ENCODE measurements at regions not wholly inside any gene's neighbourhood (a gene's known extent, or its start where the extent isn't known, plus 50 kb on each side); places are given as distances from the start of the nearest gene placed in this dataset.
"Not testable (repeated sequence)": the region's sequence is repeated elsewhere in the genome, so short reads cannot be mapped to it uniquely, and the experiment has no call there.

DNA sequence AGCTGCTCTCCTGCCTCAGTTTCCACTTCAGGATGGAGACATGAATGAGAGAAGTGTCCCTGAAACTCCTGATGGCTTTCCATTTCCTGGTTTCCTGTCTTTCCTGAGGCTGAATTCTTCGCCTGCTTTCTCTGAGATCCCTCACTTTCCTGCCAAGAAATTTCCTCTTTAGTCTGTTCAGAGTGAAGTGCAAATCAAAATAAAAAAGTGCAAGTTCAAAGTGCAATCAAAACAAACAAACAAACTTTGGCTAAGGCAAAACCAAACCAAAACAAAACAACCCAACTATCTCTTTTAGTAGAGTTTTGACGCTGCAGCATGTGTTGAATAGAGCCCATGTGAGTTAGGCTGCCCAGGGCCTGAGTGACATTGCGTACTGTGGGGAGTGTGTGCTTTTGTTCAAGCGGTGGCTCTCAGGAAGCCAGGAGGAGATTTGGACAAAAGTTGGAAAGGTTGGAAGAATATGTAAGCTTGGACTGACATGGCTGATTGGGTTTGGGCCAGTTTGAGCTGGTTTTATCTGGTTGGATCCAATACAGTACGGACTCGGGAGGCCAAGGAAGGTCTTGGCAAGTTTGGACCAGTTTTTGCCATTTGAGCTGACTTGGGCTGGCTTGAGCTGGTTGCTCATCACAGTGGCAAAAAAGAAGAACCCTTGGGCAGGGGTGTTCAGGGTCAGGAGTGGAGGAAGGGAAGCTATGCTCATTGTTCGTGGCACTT, 61.1 kb upstream of the TINAGL1 start:
- H3K9me3 ChIP-seq = peaks cover 0 to 6% (median 0%) of the 10 kb centered on the region in 12 donors
- no peak overlapping the region for H3K4me3 ChIP-seq
- H3K27ac ChIP-seq = no peak overlapping the region
- intact Hi-C loops (cut with DNase I) = no loop called here
- no peaks in the 10 kb centered on the region for H3K4me1 ChIP-seq
- TF ChIP-seq POLR2A (IDR thresholded peaks at IDR 0.05) = no peak
- TF ChIP-seq, protein P1, sequence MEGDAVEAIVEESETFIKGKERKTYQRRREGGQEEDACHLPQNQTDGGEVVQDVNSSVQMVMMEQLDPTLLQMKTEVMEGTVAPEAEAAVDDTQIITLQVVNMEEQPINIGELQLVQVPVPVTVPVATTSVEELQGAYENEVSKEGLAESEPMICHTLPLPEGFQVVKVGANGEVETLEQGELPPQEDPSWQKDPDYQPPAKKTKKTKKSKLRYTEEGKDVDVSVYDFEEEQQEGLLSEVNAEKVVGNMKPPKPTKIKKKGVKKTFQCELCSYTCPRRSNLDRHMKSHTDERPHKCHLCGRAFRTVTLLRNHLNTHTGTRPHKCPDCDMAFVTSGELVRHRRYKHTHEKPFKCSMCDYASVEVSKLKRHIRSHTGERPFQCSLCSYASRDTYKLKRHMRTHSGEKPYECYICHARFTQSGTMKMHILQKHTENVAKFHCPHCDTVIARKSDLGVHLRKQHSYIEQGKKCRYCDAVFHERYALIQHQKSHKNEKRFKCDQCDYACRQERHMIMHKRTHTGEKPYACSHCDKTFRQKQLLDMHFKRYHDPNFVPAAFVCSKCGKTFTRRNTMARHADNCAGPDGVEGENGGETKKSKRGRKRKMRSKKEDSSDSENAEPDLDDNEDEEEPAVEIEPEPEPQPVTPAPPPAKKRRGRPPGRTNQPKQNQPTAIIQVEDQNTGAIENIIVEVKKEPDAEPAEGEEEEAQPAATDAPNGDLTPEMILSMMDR (IDR thresholded peaks at IDR 0.05) = no peak
- DNase-seq (no peak), ATAC-seq (no peak)
- H3K27me3 ChIP-seq = no peaks in the 10 kb centered on the region
- 60 to 64% (median 62%) methylated on average over 7 of the region's 7 CpGs for WGBS, 4 donors
- no peaks in the 10 kb centered on the region for H3K36me3 ChIP-seq

DNA sequence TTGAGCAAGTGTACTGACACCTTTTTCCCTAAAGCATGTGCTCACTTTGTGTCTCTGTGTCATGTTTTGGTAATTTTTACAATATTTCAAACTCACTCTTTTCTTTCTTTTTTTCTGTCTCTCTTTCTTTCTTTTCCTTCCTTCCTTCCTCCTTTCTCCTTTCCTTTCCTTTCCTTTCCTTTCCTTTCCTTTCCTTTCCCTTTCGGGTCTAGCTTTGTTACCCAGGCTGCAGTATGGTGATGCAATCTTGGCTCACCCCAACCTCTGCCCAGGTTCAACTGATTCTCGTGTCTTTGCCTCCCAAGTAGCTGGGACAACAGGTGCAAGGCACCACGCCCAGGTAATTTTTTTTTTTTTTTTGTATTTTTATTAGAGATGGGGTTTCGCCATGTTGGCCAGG, 60.4 kb upstream of the TINAGL1 start:
- ATAC-seq (no peak), DNase-seq (no peak)
- intact Hi-C loops (cut with DNase I) = no loop called here
- TF ChIP-seq, protein P1 (IDR thresholded peaks at IDR 0.05) = no peak
- H3K9me3 ChIP-seq = peaks cover 0 to 7% (median 0%) of the 10 kb centered on the region in 12 donors
- H3K4me1 ChIP-seq = peaks cover 0 to 4% (median 0%) of the 10 kb centered on the region in 12 donors
- WGBS, 4 donors = 90 to 97% (median 94%) methylated on average over 4 of the region's 4 CpGs
- H3K27ac ChIP-seq = no peak overlapping the region
- H3K4me3 ChIP-seq = no peak overlapping the region
- H3K27me3 ChIP-seq = no peaks in the 10 kb centered on the region
- no peaks in the 10 kb centered on the region for H3K36me3 ChIP-seq

DNA sequence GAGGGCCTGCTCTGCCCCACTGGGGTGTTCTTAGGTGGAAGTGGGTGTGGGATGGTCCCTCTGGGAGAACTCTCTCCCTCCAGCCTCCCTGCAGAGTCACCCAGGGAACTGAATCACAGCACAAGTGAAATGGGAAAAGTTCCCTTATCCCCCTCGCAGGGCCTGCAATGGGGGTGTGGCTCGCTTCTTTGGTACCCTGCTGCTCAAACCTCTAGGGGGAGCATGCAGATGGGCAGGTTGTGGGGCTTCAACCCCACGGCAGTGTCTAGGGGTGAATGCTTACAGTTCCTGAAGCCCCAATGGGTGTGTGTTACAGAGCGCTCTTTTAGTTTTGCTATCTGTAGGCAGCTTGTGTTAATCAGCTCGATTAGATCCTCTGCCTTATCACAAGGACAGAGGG, 59.0 kb upstream of the TINAGL1 start:
- no peak for TF ChIP-seq POLR2A (IDR thresholded peaks at IDR 0.05)
- ATAC-seq (no peak), DNase-seq (no peak)
- Histone ChIP-seq H3K4me1 (peaks cover 0 to 8% (median 0%) of the 10 kb centered on the region in 12 donors), H3K27me3 (no peaks in the 10 kb centered on the region), H3K9me3 (peaks cover 0 to 7% (median 0%) of the 10 kb centered on the region in 12 donors), H3K36me3 (no peaks in the 10 kb centered on the region), H3K27ac (no peak overlapping the region), H3K4me3 (no peak overlapping the region)
- intact Hi-C loops (cut with DNase I) = no loop called here
- WGBS, 4 donors = 41 to 67% (median 58%) methylated on average over 4 to 5 of the region's 5 CpGs

GRCh38 chr1:31517986-31518385, 58.3 kb upstream of the TINAGL1 start:
- H3K4me1 ChIP-seq; intact Hi-C loops (cut with DNase I); H3K27me3 ChIP-seq; DNase-seq; H3K27ac ChIP-seq; H3K4me3 ChIP-seq; H3K9me3 ChIP-seq; ATAC-seq; H3K36me3 ChIP-seq: not testable (repeated sequence)
- 88 to 97% (median 92%) methylated on average over 2 of the region's 2 CpGs for WGBS, 4 donors

DNA sequence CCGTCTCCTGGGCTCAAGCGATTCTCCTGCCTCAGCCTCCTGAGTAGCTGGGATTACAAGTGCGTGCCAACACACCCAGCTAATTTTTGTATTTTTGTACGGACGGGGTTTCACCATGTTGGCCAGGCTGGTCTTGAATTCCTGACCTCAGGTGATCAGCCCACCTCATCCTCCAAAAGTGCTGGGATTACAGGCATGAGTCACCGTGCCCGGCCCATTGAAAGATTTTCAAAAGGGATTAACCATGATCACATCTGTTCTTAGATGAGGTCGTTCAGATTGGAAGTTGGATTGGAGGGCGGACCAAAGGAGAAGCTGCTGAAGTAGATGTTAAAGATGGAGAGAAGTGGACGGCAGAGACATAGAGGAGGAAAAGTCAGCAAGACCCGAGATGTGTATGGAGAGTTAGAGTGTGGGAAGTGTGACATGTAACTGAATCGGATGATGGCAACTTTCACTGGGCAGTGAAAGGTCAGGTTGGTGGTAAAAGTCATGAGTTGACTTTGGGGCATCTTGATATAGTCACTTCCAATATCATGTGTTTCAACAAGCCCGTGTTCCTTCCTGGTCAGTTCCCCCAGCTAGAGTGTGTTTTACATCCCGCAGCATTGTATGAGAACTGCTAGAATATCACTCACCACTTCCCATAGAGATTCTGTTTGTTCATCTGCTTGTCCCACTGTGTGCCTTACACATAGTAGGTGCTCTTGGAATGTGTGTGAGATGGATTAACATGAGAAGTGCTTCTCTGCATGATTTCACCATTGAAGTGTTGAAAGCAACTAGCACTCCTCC, 54.4 kb upstream of the TINAGL1 start:
- 77 to 90% (median 82%) methylated on average over 14 of the region's 14 CpGs for WGBS, 4 donors
- H3K27me3 ChIP-seq = no peaks in the 10 kb centered on the region

More for the DNA sequence above, 54.4 kb upstream of the TINAGL1 start:
- Histone ChIP-seq H3K9me3 (peaks cover 0 to 7% (median 0%) of the 10 kb centered on the region in 12 donors), H3K4me3 (no peak overlapping the region), H3K27ac (no peak overlapping the region), H3K4me1 (peaks cover 0 to 26% (median 0%) of the 10 kb centered on the region in 12 donors), H3K36me3 (no peaks in the 10 kb centered on the region)
- intact Hi-C loops (cut with DNase I) = no loop called here
- TF ChIP-seq POLR2A (IDR thresholded peaks at IDR 0.05) = no peak
- TF ChIP-seq, protein P1 (IDR thresholded peaks at IDR 0.05) = no peak
- no peak for DNase-seq
- no peak for ATAC-seq

Measured in heart left ventricle (tissue), 16 donors.